Right renal pelvis (tissue), 4 donors: ENCODE measurements at regions not wholly inside any gene's neighbourhood (a gene's known extent, or its start where the extent isn't known, plus 50 kb on each side); places are given as distances from the start of the nearest gene placed in this dataset.
"Not testable (repeated sequence)": the region's sequence is repeated elsewhere in the genome, so short reads cannot be mapped to it uniquely, and the experiment has no call there.

Source experiments
- DNase-seq, 4 donors: peaks; one replicate each; pipeline ENCODE4 v3.0.0-alpha.2; 2013; ENCODE audit warnings: low read depth in 4 of 4, low spot score in 3 of 4, missing footprints in 1 of 4

- DNase-seq, result no peak
Measured at GRCh38 chrX:63581906-63582305, 203.1 kb downstream of the ARHGEF9 start.

GRCh38 chrX:63581398-63581797 lies 203.6 kb downstream of the ARHGEF9 start:
- no peak for DNase-seq

GRCh38 chrX:63576533-63576932 lies 208.5 kb downstream of the ARHGEF9 start:
- no peak for DNase-seq

DNA sequence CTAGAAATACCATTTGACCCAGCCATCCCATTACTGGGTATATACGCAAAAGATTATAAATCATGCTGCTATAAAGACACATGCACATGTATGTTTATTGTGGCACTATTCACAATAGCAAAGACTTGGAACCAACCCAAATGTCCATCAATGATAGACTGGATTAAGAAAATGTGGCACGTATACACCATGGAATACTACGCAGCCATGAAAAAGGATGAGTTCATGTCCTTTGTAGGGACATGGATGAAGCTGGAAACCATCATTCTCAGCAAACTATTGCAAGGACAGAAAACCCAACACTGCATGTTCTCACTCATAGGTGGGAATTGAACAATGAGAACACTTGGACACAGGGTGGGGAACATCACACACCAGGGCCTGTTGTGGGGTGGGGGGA lies 209.3 kb downstream of the ARHGEF9 start:
- DNase-seq, result not testable (repeated sequence)

DNA sequence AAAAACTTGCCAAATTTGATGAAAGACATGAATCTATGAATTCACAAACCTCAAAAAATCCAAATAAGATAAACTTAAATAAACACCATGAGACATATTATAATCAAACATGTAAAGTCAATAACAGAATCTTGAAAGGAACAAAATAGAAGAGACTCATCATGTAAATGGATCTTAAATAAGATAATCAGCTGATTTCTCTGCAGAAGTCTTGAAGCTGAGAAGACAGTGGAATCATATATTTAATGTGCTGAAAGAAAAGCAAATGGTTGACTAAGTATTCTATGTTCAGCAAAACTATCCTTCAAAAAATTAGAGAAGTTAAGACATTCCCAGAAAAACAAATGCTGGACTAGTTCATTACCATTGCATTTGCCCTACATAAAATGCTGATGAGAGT lies 215.7 kb upstream of the SPIN4 start:
- no peak for DNase-seq

DNA sequence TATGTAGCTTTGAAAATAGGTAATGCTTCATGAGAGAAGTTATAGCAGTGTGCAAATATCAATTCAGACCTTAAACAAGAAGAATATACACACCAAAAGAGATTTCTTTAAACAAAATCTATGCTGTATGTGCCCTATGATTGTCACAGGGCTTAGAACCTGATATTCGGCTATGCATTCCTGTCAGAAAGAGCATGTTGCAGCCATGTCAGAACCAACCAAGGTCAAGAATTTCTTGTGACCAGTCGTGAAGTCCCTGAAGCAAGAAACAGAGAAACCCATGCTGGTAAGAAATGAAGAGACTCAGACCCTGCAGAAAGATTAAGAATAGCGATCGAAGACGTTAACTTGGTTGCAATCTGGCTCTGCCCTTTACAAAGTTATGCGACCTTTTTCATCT lies 210.3 kb upstream of the SPIN4 start:
- no peak for DNase-seq

DNA sequence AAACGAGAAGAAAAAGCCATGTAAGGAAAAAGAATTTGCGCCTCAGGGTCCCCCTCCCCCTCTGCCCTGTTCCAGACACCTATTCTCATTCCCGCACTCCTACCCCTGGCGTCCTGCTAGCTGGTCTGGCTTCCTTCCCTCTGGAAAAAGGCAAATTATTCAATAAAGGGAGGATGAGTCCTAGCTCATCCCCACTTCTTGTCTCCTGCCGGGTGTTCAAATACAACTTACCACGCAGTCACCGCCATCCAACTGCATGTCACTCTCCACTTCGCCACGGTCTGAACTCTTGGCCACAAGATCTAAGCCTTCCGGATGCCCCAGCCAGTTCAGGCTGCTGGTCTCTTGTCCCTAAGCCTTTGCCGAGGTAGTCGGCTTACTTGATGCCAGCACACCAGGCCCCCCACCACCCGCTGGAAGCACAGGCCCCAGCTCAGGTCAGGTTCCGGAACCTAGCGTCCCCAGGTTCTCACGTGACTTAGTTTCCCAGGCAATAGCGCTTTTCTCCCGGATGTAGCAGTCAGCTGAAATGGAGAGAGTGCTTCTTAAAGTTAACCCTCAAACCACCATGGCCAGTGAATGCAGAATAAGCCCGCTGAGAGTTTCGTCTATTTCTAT lies 209.6 kb upstream of the SPIN4 start:
- DNase-seq, result peak; percentile 38 to 72 (median 70)

DNA sequence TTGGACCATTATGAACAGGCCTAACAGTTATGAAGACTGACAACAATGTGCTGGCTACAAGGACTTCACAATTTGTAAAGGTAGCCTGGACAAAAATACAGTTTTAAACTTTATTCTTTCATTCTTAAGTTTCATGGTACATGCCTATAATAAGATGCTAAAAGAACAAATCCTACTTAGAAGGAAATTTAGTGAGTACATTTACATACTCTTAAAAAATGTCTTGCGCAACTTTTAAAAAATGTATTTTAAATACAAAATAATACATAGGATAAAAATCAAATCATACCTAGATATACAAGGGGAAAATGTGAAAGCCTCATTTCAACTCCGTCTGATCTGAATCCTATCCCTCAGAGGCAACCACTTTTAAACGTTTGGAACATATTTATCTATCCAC lies 200.7 kb upstream of the SPIN4 start:
- DNase-seq, result no peak

DNA sequence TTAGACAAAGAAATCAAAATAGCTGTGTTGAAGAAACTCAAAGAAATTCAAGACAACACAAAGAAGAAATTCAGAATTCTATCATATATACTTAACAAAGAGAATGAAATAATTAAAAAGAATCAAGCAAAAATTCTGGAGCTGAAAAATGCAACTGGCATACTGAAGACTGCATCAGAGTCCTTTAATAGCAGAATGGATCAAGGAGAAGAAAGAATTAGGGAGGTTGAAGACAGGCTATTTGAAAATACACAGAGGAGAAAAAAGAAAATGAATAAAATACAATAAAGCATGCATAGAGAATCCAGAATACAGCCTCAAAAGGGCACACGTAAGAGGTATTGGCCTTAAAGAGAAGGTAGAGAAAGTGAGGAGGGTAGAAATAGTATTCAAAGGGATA lies 179.5 kb upstream of the SPIN4 start:
- no peak for DNase-seq

DNA sequence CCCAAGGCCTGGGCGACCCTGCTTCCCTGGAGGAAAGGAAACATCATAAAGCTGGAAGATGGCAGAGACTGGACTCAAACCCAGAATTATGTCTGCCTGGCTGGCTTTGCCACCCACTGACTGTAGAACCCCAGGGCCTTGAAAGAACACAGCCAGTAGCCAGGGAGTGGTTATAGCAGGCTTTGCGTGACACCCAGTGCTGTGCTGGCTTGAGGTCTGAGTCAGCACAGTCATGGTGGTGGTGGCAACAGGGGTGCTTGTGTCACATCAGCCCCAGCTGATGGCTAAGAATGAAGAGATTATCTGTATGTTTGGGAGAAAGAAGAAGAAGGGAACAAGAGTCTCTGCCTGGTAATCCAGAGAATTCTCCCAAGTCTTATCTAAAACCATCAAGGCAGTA lies 178.8 kb upstream of the SPIN4 start:
- DNase-seq, result no peak

DNA sequence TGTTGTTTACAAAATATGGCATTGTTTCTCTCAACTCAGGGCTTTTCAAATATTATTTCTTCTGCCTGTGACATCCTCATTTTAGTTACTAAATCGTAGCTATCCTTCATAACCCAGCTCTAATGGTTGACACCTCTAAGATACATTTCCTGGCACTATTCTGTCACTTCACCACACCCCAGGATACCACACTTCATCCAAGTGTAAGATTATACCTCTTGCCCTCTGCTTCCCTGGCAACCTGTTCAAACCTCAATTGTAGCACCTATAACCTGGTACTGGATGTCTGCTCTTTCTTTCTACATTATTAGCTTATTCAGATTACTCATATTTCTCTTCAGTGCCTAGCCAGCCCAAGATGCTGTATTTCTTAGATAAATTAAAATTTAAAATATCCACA lies 175.7 kb upstream of the SPIN4 start:
- DNase-seq, result no peak

DNA sequence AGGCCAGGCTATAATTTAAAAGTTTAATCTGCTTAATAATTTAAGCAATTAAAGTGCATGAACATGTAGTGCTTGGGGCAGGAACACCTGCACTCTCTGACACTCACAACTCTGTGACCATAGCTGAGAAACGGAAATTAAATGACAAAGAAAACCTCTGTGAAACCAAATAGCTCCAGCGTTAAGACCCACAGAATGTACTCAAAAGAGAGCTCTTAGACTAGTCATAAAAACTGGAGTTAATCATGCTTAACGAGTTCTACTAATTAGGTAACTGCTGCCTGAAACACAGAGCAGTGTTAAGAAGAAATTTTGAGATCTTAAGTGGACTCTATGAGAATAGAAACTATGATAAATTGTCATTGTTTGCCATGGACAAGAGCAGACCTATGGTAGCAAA lies 174.4 kb upstream of the SPIN4 start:
- no peak for DNase-seq

DNA sequence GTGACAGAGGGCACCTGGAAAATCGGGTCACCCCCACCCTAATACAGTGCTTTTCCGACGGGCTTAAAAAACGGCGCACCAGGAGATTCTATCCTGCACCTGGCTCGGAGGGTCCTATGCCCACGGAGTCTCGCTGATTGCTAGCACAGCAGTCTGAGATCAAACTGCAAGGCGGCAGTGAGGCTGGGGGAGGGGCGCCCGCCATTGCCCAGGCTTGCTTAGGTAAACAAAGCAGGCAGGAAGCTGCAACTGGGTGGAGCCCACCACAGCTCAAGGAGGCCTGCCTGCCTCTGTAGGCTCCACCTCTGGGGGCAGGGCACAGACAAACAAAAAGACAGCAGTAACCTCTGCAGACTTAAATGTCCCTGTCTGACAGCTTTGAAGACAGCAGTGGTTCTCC lies 168.2 kb upstream of the SPIN4 start:
- DNase-seq, result not testable (repeated sequence)

DNA sequence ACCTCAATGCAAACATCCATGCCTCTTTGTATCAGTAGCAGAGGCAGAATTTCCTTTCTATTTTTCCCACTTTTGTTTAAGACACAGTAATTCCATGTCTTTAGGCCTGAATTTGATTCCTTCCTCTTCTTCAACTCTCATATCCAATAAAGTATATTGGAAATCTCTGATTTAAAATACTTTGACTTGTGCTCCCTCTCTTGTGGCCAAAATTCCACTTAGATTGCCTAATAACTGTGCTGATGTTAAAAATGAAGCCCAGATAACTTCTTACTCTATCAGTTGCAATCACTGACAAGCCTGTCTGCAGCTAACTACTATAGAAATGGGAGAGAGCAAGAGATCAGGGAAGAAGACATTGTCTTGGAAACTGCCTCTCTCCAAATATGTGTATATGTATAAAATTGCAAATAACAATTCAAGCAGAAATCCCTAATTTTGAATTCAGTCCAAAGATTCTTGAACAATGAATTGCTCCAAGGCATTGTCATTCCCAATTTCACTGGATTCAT lies 163.5 kb upstream of the SPIN4 start:
- DNase-seq, result no peak

GRCh38 chrX:63513825-63514568 lies 162.9 kb upstream of the SPIN4 start:
- DNase-seq, result no peak

- no peak for DNase-seq
Measured at GRCh38 chrX:63511361-63511760, 160.2 kb upstream of the SPIN4 start.

- no peak for DNase-seq
Measured at GRCh38 chrX:63508668-63509067, 157.5 kb upstream of the SPIN4 start.

DNA sequence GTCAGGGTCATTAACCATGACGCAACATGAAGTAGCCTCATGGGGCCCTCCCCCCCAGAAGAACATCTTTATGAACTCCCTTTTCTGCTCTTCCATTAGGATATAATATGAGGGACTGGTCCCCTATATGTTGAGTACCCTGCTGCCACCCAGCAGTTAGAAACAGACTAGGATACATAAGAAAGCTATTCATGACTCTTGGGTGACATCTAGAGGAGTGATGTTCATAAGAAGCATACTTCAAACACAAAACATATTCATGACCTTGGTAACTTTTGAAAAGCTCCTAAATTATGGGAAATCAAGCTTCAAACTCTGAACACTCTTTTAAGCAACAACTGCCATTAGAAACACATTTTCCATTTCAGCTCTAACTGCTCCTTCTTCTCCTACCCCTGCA lies 155.2 kb upstream of the SPIN4 start:
- peak in 1 of 4 donors; percentile 12 for DNase-seq

DNA sequence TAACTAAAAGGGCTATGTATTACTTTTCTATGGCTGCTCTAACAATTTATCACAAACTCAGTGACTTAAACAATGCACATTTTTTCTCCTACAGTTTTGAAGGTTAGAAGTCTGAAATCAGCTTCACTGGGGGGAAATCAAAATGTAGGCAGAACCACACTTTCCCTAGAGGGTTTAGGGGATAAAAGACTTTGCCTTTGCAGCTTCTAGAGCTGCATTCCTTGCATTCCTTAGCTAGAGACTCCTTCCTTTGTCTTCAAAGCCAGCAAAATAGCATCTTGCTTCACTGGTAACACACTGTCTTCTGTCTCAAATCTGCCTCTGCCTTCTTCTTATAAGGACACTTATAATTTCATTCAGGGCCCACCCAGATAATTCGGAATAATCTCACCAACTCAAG lies 152.4 kb upstream of the SPIN4 start:
- no peak for DNase-seq

DNA sequence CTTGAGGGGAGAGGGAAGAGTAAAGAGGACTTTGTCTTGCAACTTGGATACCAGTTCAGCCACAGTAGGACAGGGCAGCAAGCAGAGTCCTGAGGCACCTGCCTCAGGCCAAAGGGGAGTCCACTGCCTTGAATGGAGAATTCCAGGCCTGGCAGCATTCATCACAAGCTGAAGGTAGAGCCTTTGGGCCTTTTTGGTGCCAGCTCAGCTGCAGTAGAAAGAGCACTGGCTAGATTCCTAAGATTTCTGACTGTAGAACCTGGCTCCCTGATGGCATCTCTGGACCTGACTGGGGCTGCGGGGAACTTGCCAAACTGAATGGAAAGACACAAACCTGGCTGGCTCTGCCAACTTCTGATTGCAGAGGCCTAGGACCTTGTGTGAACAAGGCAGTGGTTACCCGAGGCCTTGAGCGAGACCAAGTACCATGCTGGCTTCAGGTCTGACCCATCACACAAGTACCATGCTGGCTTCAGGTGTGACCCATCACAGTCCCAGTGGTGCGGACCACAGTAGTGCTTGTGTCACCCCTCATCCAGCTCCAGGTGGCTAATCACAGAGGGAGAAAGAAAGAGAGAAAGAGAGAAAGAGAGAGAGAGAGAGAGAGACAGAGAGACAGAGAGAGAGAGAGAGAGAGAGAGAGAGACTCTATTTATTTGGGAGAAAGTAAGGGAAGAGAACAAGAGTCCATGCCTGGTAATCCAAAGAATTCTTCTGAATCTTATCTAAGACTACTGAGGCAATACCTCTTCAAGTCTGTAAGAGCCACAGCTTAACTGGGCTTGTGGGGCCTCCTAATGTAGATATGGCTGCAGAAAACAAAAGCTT lies 137.6 kb upstream of the SPIN4 start:
- DNase-seq, result no peak

DNA sequence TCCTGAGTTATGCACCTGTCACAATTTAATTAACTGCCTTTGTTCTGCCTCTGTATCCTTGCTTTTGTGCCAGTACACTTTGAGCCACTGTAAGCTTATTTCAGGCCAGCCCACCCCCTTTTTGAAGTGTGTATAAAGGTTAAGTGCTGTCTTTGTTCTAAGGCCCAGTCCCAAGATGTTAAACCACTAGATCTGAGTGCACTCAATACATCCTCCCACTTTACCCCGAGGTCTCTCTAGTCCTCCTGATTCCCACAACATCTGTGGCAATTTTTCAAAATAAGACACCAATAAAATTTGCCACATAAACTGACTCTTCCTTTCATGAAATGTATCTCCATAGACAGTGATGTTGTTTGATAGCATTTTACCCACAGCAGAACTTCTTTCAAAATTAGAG lies 124.1 kb upstream of the SPIN4 start:
- DNase-seq, result no peak

- DNase-seq, result no peak
Measured at GRCh38 chrX:63471004-63471403, 119.9 kb upstream of the SPIN4 start.
